Large intestine (tissue), 3 donors: ENCODE measurements at regions not wholly inside any gene's neighbourhood (a gene's known extent, or its start where the extent isn't known, plus 50 kb on each side); places are given as distances from the start of the nearest gene placed in this dataset.

Experiments
- DNase-seq, 2 donors: peaks; one replicate each; pipeline versions ENCODE4 v3.0.0 to v3.0.0-alpha.2; 2013
- H3K27ac ChIP-seq: one replicate; pipeline ENCODE4 v1.5.1; 2013; ENCODE audit warnings: low read length
- H3K27me3 ChIP-seq: 2 replicates; pipeline ENCODE4 v1.6.1; 2013; ENCODE audit warnings: low read length; ENCODE audit not compliant: control insufficient read depth, insufficient read depth
- H3K36me3 ChIP-seq: 2 replicates; pipeline ENCODE4 v1.6.1; 2013; ENCODE audit warnings: low read length; ENCODE audit not compliant: control insufficient read depth, insufficient read depth
- H3K4me1 ChIP-seq: one replicate; pipeline ENCODE4 v1.6.1; 2013; ENCODE audit warnings: low read length; ENCODE audit not compliant: control insufficient read depth, insufficient read depth
- H3K4me3 ChIP-seq: one replicate; pipeline ENCODE4 v1.5.1; 2013; ENCODE audit warnings: low read length
- H3K9me3 ChIP-seq: one replicate; pipeline ENCODE4 v1.6.1; 2013; ENCODE audit warnings: mild to moderate bottlenecking, low read depth, low read length, moderate library complexity; ENCODE audit not compliant: control insufficient read depth
- WGBS: methylation state at CpG from one replicate; pipeline ENCODE4 v1.1.5; 2013; ENCODE audit warnings: low lambda C conversion rate; ENCODE audit not compliant: insufficient coverage; 5-methylcytosine and 5-hydroxymethylcytosine counted together

DNA sequence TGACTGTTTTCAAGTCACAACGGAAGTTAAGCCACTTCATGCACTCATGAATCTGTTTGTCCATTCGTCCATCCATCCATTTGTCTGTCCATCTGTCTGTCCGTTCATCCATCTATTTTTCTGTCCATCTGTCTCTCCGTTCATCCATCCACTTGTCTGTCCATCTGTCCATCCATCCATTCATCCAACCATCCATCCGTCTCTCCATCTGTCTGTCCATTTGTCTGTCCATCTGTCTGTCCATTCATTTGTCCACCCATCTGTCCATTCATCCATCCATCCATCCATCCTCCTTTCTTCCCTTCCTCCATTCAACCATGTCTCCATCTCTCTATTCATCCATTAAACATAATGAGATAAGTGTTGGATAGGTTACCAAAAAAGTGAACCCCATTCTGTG, 123.5 kb upstream of the UQCRFS1 start:
- H3K27me3 ChIP-seq = no peaks in the 10 kb centered on the region
- H3K4me1 ChIP-seq = no peaks in the 10 kb centered on the region
- H3K36me3 ChIP-seq = no peaks in the 10 kb centered on the region
- H3K4me3 ChIP-seq = no peak overlapping the region
- no peak for DNase-seq
- H3K27ac ChIP-seq = no peak overlapping the region
- H3K9me3 ChIP-seq = no peaks in the 10 kb centered on the region
- WGBS = 96% methylated on average over 4 of the region's 5 CpGs

DNA sequence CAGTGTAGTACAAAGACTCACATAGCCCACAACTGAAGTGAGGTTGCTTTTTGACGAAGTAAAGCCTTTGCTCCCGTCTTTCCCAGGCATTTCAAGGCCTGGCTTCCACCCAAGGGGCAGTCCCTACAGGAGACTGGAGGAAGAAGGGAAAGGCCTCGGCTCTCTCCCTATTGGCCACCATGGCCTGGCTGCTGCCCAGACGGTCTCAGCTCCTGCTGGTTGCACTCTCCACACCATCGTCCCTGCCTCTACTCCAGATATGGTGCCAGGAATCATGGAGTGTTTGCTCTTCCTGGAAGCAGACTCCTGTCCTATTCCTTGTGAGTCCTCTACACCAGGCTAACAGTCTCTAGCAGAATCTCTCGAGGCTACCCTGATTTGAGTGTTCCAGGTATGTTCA, 124.1 kb upstream of the UQCRFS1 start:
- Histone ChIP-seq H3K4me3 (no peak overlapping the region), H3K36me3 (no peaks in the 10 kb centered on the region), H3K4me1 (no peaks in the 10 kb centered on the region), H3K9me3 (no peaks in the 10 kb centered on the region), H3K27me3 (no peaks in the 10 kb centered on the region), H3K27ac (no peak overlapping the region)
- 80% methylated on average over 1 of the region's 6 CpGs for WGBS
- DNase-seq = no peak

DNA sequence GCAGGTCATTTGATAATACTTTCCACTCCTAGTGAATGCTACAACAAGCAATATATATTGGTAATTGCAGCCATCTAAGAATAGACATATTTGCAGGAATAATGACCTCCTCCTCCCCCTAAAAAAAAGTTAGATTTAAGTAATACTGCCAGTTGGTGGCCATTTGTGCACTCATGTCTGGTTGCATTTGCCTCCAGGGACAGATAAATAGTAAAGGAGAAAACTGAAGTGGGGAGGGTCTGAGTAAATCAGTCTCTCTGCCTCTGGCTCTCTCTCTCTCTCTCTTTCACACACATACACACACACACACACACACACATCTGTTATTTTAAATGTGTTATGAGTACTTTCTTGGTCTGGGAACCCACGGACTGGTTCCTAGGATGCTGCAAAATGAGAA, 125.5 kb upstream of the UQCRFS1 start:
- no peaks in the 10 kb centered on the region for H3K4me1 ChIP-seq
- H3K27me3 ChIP-seq = no peaks in the 10 kb centered on the region
- H3K9me3 ChIP-seq = no peaks in the 10 kb centered on the region
- WGBS = no CpG with 5 or more reads among the region's 1 CpG
- DNase-seq = no peak
- H3K36me3 ChIP-seq = no peaks in the 10 kb centered on the region
- H3K27ac ChIP-seq = no peak overlapping the region
- no peak overlapping the region for H3K4me3 ChIP-seq

DNA sequence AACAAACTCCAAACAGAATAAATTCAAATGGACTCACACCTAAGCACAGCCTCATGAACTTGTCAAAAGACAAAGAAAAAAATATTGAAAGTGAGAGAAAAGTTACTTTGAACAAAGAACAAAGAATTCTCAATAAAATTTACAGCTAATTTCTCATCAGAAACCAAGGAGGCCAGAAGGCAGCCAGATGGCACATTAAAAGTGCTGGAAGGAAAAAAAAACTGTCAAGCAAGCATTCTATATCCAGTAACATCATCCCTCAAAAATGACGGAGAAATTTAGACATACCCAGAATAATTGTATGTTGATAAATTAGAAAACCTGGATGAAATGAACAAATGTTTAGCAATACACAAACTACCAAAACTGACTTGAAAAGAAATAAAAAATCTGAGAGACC, 129.8 kb upstream of the UQCRFS1 start:
- Histone ChIP-seq H3K36me3 (no peaks in the 10 kb centered on the region), H3K27me3 (no peaks in the 10 kb centered on the region), H3K4me3 (no peak overlapping the region), H3K9me3 (no peaks in the 10 kb centered on the region), H3K4me1 (no peaks in the 10 kb centered on the region), H3K27ac (no peak overlapping the region)
- WGBS = 83% methylated on average over 1 of the region's 1 CpG
- DNase-seq = no peak

DNA sequence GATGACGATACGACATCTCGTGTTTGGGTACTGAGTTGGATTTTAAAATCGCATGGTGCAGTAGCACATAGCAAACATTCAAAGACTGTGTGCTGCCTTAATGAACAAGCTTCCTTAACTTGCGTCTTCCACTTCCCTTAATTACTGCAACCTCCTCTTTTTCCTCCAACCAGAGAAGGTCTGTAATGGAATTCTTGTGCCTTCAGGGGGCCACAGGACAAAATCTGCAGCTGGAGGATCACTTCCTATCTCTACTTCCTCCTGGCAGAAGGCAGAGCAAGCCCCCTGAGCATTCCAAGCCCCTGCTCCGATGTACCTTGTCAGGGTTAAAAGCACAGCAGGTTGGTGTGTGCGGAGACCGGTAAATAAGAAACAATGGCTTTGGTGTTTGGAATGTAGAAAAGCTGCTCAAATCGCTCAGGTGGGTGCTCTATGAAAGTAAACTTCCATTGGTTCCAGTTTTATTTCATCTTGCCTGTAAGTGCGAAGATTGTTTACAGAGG, 151.3 kb upstream of the UQCRFS1 start:
- Histone ChIP-seq H3K4me1 (no peaks in the 10 kb centered on the region), H3K4me3 (no peak overlapping the region), H3K27ac (no peak overlapping the region), H3K27me3 (peaks cover 6% of the 10 kb centered on the region), H3K9me3 (no peaks in the 10 kb centered on the region), H3K36me3 (no peaks in the 10 kb centered on the region)
- no peak for DNase-seq
- WGBS = 79% methylated on average over 3 of the region's 10 CpGs

DNA sequence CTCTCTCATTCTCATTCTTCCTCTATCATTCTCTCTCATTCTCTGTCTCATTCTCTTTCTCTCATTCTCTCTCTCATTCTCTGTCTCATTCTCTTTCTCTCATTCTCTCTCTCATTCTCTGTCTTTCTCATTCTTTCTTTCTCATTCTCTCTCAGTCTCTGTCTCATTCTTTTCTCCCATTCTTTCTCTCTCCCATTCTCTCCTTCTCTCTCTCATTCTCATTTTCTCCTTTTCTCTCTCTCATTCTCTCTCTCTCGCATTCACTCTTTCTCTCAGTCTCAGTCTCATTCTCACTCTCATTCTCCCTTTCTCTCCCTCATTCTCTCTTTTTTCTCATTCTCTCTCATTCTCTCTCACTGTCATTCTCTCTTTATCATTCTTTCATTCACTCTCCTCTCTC, 152.0 kb upstream of the UQCRFS1 start:
- no peak overlapping the region for H3K4me3 ChIP-seq
- peaks cover 6% of the 10 kb centered on the region for H3K27me3 ChIP-seq
- no peaks in the 10 kb centered on the region for H3K9me3 ChIP-seq
- H3K4me1 ChIP-seq = no peaks in the 10 kb centered on the region
- H3K36me3 ChIP-seq = no peaks in the 10 kb centered on the region
- WGBS = 86% methylated on average over 1 of the region's 1 CpG
- no peak for DNase-seq
- no peak overlapping the region for H3K27ac ChIP-seq

DNA sequence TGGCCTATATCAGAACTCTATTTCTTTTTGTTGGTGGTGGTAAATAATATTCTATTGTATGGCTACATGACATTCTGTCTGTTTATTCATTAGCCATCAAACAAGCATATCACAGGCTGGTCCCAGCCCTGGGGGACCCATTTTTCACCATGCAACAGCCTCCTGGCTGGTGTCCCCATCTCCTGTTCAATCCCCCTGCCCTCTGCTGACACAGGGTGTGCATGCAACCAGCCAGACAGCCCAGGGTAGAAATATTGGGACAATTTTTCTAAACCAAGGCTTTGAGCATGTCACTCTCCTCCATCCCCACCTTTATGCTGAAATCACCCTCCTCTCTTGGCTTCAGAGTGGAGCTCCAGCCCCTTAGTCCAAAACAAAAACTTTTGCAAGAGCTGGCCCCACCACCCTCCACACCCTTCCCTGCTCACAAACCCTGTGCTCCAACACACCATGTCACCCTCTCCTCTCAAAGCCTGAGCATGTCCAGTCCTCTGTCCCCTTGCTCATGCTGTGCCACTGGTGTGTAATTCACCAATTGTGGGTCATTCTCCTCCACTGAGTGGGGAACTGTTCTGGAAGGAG, 153.0 kb upstream of the UQCRFS1 start:
- H3K4me3 ChIP-seq = no peak overlapping the region
- H3K27me3 ChIP-seq = peaks cover 6% of the 10 kb centered on the region
- DNase-seq = no peak
- no peaks in the 10 kb centered on the region for H3K36me3 ChIP-seq
- no peak overlapping the region for H3K27ac ChIP-seq
- H3K9me3 ChIP-seq = no peaks in the 10 kb centered on the region
- H3K4me1 ChIP-seq = no peaks in the 10 kb centered on the region

DNA sequence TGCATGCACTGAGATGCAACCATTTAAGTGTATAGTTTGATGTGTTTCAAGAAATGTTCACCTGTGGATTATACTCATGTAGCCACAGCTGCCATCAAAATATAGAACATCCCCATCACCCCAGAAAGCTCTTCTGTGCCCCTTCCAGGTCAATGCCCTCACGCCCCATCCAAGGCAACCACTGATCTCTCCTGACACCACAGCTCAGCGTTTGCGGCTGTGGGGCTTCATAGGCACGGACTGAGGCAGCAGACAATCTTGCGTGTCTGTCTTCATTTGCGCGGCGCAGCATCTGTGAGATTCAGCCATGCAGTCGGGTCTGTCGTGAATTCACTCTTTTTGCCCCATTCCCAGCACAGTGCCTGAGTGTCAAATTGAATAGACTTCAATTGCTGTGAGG, 153.8 kb upstream of the UQCRFS1 start:
- H3K4me3 ChIP-seq = no peak overlapping the region
- no peaks in the 10 kb centered on the region for H3K9me3 ChIP-seq
- H3K27ac ChIP-seq = no peak overlapping the region
- WGBS = 98% methylated on average over 6 of the region's 10 CpGs
- no peaks in the 10 kb centered on the region for H3K36me3 ChIP-seq
- no peak for DNase-seq
- no peaks in the 10 kb centered on the region for H3K4me1 ChIP-seq
- H3K27me3 ChIP-seq = peaks cover 6% of the 10 kb centered on the region

DNA sequence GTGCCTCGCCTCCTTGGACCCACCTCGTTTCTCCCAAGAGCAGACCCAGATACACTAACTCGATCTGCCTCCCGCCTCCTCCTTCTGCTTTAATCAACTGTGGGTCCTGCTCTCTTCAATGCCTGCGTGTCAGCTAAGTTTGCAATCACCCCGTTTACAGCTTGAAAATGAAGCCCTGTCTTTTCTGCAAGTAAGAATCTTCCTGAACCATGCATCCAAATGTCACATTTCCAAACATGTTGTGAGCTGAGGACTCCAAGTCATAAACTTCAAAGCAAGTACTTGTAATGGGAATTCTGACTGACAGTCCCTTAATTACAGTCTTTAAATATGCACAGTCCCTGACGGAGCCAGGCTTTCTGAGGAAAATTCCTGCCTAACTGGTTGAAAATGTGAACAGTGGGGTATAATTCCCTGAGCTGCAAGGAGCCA, 154.9 kb upstream of the UQCRFS1 start:
- Histone ChIP-seq H3K9me3 (no peaks in the 10 kb centered on the region), H3K4me1 (no peaks in the 10 kb centered on the region), H3K36me3 (no peaks in the 10 kb centered on the region), H3K27me3 (peaks cover 6% of the 10 kb centered on the region), H3K4me3 (no peak overlapping the region), H3K27ac (no peak overlapping the region)
- WGBS = no CpG with 5 or more reads among the region's 7 CpGs
- DNase-seq = no peak

DNA sequence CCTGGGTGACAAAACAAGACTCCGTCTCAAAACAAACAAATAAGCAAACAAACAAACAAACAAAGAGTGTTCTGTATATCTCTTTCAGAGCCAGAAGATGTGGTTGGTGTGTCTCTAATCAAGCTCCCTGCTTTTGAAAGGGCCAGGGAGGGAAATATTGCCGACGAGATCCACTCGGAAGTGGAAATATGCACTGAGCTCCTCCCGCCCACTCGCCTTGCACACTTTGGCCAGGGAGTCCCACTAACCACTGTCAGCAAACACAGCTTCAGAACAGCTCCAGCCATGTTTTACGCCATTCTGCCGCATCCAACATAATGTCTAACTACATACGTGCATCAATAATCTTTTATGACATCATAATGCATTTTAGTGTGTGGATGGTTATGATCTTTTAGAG, 155.5 kb upstream of the VSTM2B start:
- Histone ChIP-seq H3K27me3 (peaks cover 6% of the 10 kb centered on the region), H3K27ac (no peak overlapping the region), H3K9me3 (no peaks in the 10 kb centered on the region), H3K4me1 (no peaks in the 10 kb centered on the region), H3K36me3 (no peaks in the 10 kb centered on the region), H3K4me3 (no peak overlapping the region)
- no peak for DNase-seq
- no CpG with 5 or more reads among the region's 9 CpGs for WGBS

DNA sequence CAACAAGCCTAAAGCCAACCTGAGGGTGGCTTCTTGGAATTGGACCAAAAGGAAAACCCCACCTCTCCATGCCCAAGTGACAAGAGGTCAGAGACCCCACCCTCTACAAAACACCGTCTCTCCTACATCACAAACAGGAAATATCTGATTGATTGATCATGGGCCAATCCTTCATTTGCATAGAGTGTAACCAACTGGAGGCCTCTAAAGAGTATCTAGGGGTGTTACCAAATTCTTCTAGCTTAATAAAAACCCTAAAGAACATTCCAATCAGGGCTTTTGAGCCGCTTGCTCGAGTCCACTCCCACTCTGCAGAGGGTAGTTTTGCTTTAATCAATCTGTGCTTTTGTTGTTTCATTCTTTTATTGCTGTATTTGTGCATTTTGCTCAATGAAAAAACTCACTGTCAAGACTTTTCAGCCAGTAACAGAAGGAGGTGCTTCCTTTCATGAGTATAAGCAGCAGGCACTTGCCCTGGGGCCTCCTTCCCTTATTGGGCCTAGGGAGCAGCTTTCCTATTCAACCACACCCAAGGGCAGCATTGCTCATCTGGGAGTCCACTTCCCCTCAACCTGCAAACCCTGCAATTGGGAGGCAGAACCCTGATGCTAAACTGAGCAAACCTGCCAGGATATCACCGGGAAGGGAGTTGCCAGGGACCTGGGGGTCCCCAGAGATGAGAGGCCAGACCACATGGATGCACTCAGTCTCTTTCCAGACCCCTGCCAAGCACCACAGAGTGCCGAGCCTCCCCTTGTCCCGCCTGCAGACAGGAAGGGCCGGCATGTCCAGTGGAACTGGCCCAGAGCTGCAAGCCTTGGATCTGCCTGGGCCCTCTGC, 154.3 kb upstream of the VSTM2B start:
- no peaks in the 10 kb centered on the region for H3K9me3 ChIP-seq
- no peaks in the 10 kb centered on the region for H3K4me1 ChIP-seq
- H3K36me3 ChIP-seq = no peaks in the 10 kb centered on the region
- DNase-seq = no peak
- WGBS = no CpG with 5 or more reads among the region's 7 CpGs
- H3K27ac ChIP-seq = no peak overlapping the region
- peaks cover 4% of the 10 kb centered on the region for H3K27me3 ChIP-seq
- H3K4me3 ChIP-seq = no peak overlapping the region
